GM12801 (cell line): ENCODE measurements at regions not wholly inside any gene's neighbourhood (a gene's known extent, or its start where the extent isn't known, plus 50 kb on each side); places are given as distances from the start of the nearest gene placed in this dataset.

Experiments used
- TF ChIP-seq, protein P1 (sequence below): IDR thresholded peaks from one replicate; pipeline ENCODE4 v1.5.1; 2011; ENCODE audit warnings: control low read depth; ENCODE audit not compliant: insufficient read length; ENCODE audit errors: extremely low read depth

DNA sequence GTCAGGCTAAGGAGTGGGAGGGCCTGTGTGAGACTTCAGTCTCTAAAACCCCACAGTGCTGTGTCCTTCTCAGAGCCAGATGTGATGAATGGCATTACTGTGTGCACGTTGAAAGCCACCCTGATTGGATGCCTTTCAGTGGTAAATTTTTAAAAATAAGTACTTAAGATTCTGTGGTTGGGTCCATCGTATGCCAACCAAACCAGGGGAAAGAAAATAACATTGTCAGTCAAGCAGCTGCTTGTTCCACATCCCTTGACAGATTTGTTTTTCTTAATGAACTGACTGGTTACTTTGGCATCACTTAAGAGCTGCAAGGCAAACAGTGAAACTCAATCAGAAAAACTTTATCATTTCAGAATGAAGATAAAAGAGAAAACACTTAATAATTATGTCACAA lies 334.0 kb upstream of the NT5E start:
- TF ChIP-seq, protein P1, sequence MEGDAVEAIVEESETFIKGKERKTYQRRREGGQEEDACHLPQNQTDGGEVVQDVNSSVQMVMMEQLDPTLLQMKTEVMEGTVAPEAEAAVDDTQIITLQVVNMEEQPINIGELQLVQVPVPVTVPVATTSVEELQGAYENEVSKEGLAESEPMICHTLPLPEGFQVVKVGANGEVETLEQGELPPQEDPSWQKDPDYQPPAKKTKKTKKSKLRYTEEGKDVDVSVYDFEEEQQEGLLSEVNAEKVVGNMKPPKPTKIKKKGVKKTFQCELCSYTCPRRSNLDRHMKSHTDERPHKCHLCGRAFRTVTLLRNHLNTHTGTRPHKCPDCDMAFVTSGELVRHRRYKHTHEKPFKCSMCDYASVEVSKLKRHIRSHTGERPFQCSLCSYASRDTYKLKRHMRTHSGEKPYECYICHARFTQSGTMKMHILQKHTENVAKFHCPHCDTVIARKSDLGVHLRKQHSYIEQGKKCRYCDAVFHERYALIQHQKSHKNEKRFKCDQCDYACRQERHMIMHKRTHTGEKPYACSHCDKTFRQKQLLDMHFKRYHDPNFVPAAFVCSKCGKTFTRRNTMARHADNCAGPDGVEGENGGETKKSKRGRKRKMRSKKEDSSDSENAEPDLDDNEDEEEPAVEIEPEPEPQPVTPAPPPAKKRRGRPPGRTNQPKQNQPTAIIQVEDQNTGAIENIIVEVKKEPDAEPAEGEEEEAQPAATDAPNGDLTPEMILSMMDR, result no peak

DNA sequence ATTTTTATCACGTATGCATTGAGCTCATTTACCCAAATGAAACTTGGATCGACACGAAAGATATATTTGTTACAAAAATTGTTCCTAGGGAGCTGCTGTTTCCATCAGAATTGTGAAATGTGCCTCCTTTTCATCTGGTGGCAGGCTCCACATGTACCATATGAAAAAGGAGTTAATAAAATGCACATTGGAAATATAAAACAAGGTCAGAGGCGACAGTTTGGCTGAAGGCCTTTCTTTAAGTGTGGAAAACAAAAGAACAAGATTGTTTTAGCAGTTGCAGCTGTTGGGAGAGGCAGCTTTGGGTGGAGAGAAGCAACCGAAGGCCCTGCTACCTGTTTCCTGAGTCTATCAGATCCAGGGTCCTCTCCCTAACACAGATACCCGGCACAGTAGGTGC lies 334.5 kb upstream of the NT5E start:
- TF ChIP-seq, protein P1, result no peak

DNA sequence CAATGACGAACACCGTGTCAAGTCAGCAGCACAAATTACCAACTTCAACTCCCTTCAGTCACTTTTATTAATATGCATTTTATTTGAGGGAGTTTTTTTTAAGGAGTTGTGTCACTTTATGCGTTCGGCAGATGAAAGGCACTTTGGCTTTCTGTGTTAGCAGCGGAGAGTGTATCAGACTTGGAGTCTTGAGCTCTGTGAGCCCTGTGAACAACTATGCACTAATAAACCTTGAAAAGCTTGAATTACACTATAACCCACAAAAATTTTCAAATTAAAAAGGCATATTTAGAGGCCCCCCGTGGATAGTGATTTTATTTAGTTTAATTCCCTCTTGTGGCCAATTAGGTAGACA lies 335.3 kb upstream of the NT5E start:
- TF ChIP-seq, protein P1, result no peak

DNA sequence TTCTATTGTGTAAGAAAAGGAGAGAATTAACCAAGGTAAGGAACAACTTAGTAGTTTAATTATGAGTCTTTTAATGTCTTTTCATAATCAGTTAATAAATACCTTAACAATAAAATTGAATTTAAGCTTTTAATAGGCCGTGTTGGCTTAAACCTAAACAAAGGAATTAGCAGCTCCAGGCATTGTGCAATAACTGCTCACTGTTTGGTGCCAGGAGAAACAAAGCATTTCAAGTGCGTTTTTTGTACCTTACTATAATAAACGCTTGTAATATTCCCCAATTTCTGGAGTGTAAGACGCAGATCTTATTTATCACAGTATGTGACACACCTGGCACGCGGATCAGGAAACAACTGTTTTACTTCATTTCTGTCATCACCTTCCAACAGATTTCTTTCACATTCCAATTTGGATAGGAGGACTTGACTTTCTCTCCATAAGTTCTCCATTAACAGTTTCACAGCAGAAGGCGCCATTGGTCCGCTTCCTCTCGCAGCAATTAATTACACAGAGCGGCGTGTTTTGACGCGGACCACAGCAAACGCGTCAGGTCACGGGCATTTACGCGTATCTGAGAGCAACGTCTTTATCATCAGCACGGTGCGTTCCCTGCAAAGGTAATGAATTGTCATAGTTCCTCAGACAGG lies 335.8 kb upstream of the NT5E start:
- TF ChIP-seq, protein P1, result no peak

DNA sequence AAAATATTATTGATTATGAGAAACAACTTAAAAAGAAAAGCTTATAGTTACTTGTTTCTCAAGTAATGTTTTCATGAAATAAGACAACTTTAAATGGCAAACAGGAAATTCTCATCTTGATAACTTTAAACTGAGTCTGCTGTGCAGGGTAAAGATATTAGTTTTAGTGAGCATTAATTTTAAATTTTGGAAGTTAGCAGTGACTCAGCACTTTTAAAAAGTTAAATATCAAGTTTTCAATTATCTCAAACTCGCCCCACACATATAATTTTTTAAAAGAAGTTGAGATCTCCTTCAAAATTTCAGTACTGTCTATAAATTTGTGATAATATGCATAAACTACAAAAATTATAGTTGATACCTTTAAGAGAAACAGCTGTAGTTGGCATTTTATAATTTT lies 337.3 kb upstream of the NT5E start:
- TF ChIP-seq, protein P1, result no peak

DNA sequence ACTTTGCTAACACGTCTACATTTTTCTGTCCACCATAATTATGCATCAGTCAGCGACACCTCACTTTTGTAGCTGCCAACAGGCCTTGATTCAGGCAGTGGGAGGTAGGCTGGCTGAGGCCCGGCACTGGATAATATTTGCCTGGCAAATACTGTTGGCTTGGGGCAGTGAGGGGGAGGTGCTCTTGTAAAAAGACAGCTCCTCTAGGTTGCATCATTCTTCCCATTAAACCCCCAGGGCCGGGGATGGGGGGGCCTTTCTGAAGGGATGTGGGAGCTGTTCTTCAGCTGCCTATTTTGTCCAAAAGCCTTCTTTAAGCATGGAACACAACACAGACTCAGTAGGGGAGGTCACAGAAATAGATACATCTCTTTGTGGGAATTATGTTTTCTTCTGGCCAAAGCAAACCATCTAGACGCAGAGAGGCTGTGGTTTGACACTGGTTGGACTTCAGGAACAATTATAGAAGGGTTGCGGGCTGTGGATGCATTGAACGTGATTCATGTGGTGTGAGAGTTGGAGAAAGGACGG lies 338.3 kb upstream of the NT5E start:
- TF ChIP-seq, protein P1, result no peak

DNA sequence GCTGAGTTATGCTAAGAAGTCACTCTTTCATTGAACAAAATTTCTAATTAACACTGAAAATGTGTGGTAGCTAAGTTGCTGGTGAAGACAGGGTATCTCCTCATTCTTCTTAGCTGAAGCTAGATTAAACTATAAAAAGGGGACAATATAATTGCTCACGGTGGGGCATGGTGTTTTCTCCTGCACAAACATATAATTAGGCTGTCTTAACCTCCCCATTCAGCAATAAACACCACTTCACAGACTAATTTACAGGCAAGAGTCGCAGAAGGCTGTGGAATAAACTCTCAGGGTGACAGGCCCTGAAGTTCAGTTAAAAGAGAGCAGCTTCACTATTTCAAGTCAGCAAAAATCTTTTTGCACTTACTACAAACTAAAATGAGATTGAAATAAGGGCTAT lies 338.9 kb upstream of the NT5E start:
- TF ChIP-seq, protein P1, result no peak
